Astrocyte of the spinal cord (primary cell): ENCODE measurements at regions not wholly inside any gene's neighbourhood (a gene's known extent, or its start where the extent isn't known, plus 50 kb on each side); places are given as distances from the start of the nearest gene placed in this dataset.

Source experiments
- DNase-seq: peaks from one replicate; pipeline ENCODE4 v3.0.0; 2011; ENCODE audit warnings: low read depth, low spot score
- H3K4me3 ChIP-seq: 2 replicates; pipeline ENCODE4 v1.5.1; 2011; ENCODE audit warnings: low read depth, mild to moderate bottlenecking, low read length, moderate library complexity
- in situ Hi-C: cut with HindIII; loops from 2 replicates; pipeline ENCODE4 v1.10.0; 2017; ENCODE audit warnings: low sequenced_read_pairs
- TF ChIP-seq, protein P1 (sequence below): IDR thresholded peaks from 2 replicates; pipeline ENCODE4 v1.5.1; 2012; ENCODE audit warnings: low read depth, mild to moderate bottlenecking, low read length, inconsistent platforms

DNA sequence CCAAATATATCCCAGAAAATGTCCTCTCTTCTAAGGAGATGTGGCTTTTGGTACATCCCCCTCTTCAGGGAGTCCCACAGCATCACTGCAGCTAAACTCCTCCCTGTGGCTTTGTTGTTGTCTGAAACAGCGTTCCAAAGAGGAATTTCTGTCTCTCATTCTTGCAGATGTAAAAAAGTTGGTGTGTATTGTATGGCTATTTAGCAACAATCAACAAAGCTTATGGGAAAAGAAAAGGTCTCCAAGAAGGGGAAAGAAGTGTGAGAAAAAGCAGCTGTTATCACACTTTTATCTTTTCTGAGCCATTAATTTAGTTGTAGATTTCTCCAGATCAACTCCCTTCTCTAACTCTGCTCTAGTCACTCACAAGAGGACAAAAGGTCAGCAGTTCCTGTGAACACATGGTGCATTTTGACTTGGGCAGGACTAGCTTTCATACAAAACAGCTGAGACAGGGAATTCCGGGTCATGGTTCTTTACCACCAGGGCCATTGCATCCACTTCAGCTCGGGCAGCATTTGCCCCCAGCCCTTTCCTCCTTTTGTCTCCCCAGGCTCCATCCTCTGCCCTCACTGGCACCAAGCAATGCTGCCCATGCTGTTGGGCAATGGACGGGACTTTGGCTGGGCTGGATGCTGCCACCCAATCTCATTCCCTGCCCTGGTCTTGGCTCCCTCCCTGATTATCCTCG, 184.7 kb downstream of the TMX1 start:
- DNase-seq = peak; percentile 72
- in situ Hi-C loops = no loop called here
- TF ChIP-seq, protein P1, sequence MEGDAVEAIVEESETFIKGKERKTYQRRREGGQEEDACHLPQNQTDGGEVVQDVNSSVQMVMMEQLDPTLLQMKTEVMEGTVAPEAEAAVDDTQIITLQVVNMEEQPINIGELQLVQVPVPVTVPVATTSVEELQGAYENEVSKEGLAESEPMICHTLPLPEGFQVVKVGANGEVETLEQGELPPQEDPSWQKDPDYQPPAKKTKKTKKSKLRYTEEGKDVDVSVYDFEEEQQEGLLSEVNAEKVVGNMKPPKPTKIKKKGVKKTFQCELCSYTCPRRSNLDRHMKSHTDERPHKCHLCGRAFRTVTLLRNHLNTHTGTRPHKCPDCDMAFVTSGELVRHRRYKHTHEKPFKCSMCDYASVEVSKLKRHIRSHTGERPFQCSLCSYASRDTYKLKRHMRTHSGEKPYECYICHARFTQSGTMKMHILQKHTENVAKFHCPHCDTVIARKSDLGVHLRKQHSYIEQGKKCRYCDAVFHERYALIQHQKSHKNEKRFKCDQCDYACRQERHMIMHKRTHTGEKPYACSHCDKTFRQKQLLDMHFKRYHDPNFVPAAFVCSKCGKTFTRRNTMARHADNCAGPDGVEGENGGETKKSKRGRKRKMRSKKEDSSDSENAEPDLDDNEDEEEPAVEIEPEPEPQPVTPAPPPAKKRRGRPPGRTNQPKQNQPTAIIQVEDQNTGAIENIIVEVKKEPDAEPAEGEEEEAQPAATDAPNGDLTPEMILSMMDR = no peak
- H3K4me3 ChIP-seq = no peak overlapping the region

DNA sequence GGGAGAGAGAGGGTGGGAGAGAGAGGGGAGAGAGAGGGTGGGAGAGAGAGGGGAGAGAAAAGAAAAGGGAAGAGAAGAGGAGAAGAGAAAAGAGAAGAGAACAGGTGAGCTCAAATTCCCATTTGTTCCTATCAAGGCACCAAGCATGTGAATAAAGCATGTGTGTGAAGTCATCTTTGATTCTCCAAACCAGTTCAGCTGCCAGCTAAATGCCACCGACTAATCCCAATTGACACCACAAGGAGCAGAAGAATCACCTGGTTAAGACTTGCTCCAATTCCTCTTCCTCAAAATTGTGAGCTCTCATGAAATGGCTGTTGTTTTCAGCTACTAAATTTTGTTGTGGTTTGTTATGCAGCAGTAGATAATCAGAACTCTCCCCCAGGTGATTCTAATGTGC, 188.9 kb downstream of the TMX1 start:
- no peak overlapping the region for H3K4me3 ChIP-seq
- in situ Hi-C loops = no loop called here

DNA sequence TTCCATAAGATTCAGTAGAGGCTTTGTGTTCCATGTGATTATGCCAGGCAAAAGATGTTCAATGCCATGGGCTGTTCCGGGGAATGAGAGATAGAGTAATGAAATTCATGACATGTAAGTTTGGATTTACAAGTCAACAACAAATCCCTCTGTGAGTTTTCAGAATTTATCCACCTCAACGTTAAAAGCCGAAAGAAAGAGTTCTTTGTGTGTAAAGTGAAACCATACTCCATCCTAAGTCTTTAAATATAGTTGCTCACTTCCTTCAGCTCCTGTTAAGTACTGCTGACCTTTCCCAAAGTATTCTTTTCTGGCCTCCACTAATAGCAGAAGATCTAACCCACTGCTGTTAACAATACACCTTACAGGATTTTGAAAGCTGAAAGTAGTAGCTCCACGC, 190.0 kb downstream of the TMX1 start:
- DNase-seq = peak; percentile 44
- TF ChIP-seq, protein P1 = no peak
- in situ Hi-C loops = no loop called here
- H3K4me3 ChIP-seq = no peak overlapping the region

More for the DNA sequence above, 188.9 kb downstream of the TMX1 start:
- DNase-seq = no peak
- TF ChIP-seq, protein P1 = no peak

DNA sequence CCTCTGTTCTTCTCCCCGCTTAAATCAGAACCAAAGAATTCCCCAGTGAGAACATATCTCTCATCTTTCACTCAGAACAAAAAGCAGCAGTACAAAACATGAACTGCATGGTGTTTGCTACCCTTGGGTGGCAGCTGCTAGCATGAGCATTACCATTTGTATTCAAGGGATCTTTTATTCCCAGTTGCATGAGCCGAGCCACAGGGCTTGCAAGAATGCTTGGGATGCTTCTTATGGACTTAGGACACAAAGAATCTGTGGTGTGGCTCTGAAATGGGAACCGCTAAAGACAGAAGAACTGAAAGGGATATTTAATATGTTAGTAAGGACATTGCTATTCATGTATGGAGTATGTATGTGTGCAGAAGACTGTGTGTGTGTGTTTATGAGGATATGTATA, 190.6 kb downstream of the TMX1 start:
- DNase-seq = peak; percentile 58
- TF ChIP-seq, protein P1 = no peak
- no peak overlapping the region for H3K4me3 ChIP-seq
- in situ Hi-C loops = no loop called here

DNA sequence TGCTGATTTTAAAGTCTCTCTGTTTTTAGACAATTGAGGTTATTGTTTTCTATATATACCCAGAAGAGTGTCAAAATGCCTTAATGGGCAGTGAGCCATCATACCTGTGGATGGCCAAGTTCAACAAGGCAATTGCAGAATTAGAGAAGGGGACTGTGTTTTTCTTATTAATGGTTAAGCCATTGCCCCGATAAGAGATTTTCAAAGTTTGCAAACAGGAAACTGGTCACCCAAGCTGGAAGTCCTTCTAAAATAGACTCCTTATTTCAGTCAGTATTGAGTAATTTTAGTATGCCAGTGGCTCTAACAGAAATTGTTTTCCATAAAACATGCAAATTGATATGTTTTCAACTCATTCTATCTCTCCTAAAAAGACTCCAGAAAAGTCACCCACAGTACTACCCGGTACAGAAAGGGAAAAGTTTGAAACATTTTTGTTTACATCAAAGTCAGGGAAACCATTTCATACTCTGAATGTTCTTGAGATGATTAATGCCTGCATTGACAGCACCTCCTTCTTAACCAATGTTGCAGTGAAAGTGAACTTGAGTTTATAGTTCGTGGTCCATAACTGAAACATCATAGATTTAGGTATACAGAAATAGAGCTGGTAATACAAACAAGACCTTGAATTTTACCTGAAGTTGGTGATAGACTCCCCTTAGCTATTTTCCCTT, 191.1 kb downstream of the TMX1 start:
- in situ Hi-C loops = no loop called here
- DNase-seq = no peak
- TF ChIP-seq, protein P1 = no peak

DNA sequence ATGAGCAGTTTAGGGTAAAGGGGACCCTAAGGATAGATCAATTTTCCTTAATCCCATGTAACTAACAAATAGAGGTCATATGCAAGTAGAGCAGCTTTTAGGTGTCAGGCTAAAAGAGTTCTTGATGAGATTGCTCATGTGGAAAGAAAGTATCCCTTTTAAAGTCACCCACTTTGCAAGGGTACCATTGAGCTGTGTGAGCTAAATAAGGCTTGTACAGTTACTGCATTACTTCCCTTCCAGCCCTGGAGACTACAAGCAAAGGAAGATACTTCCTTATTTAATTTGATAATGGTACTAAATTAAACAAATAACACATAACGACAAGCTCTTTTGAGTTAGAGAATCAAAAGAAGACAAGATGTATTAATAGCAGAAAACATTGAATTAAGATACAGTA, 191.7 kb downstream of the TMX1 start:
- TF ChIP-seq, protein P1 = no peak
- in situ Hi-C loops = no loop called here
- no peak overlapping the region for H3K4me3 ChIP-seq
- no peak for DNase-seq

More for the DNA sequence above, 191.1 kb downstream of the TMX1 start:
- no peak overlapping the region for H3K4me3 ChIP-seq
